Lower leg skin (tissue), 3 donors: ENCODE measurements at regions not wholly inside any gene's neighbourhood (a gene's known extent, or its start where the extent isn't known, plus 50 kb on each side); places are given as distances from the start of the nearest gene placed in this dataset.

Experiments used
- CTCF ChIP-seq, 3 donors: fragments of 450-650 bp; IDR thresholded peaks; one replicate each; pipeline ENCODE4 v1.5.1; 2016; ENCODE audit warnings: antibody characterized with exemption in 3 of 3, mild to moderate bottlenecking in 3 of 3, moderate library complexity in 2 of 3
- POLR2A ChIP-seq, 2 donors: fragments of 450-650 bp; IDR thresholded peaks; one replicate each; pipeline ENCODE4 v1.6.1; 2016 to 2017; ENCODE audit warnings: antibody characterized with exemption in 2 of 2, mild to moderate bottlenecking in 1 of 2, moderate library complexity in 1 of 2

- TF ChIP-seq CTCF (IDR thresholded peaks at IDR 0.05), result no peak
- no peak for TF ChIP-seq POLR2A (IDR thresholded peaks at IDR 0.05)
Observed at GRCh38 chr16:65744401-65744800, 622.1 kb upstream of the CDH5 start.
